ENCODE measurements at regions not wholly inside any gene's neighbourhood (a gene's known extent, or its start where the extent isn't known, plus 50 kb on each side); places are given as distances from the start of the nearest gene placed in this dataset.

DNA sequence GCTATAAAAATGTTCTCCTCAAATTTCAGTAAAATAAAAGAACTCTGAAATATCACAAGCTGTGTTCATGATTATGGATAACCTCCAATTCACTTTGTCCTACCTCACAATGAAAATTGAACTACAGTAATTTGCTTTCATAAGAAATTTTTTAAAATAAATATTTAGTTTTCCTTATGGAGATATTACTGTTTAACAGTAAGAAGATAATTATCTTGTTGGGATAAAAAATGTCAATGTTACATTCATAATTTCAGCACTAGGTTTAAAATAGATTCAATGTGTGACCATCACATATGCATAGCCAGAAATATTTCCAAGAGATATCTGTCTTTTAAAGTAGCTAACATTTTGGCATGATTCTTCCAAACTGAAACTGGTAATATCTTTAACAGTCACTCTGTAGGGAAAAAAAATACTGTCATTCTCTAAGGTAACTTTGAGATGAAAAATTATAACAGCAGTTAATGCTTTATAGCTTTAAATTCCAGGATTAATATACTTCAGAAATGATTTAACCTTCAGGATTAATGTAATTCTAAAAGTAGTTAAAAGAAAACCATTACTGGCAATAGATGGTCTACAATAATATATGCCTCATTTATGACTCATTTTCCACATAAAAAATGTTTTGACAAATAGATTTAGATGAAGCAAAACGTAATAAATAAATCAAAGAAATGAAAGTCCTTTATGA lies 91.3 kb downstream of the SPRY2 start:
- Histone ChIP-seq H4K20me1 (ENCODE audit: control insufficient read depth, insufficient read depth) (no peaks in the 10 kb centered on the region), H3K79me2 (ENCODE audit: control insufficient read depth, insufficient read depth, low read length) (no peaks in the 10 kb centered on the region), H3K27ac (ENCODE audit: control insufficient read depth, insufficient read depth) (no peak overlapping the region), H3K9ac (ENCODE audit: control insufficient read depth, insufficient read depth, low read length) (no peak overlapping the region), H3K9me3 (replicated peaks; ENCODE audit: control insufficient read depth, insufficient read depth, low read length) (no peaks in the 10 kb centered on the region), H2AFZ (ENCODE audit: control insufficient read depth, low read depth, low read length) (no peak overlapping the region), H3K4me3 (no peak overlapping the region), H3K36me3 (ENCODE audit: control insufficient read depth in 2 of 2, insufficient read depth in 2 of 2, low read length in 1 of 2) (no peaks in the 10 kb centered on the region), H3K4me2 (ENCODE audit: control insufficient read depth, insufficient read depth) (no peak overlapping the region), H3K27me3 (replicated peaks in 1 of 2; ENCODE audit: control insufficient read depth in 2 of 2, insufficient read depth in 2 of 2, low read length in 1 of 2) (no peaks in the 10 kb centered on the region), H3K4me1 (ENCODE audit: control insufficient read depth, insufficient read depth, low read length) (no peaks in the 10 kb centered on the region)
- POLR2A ChIA-PET = interaction anchor here (2.0 kb wide), 1 partner anchor 14 kb away, joined by 7 read pairs; no protein-coding TSS in a partner anchor
- 4% methylated on average over 1 of the region's 1 CpG for WGBS (ENCODE audit: insufficient coverage, insufficient replicate concordance, low lambda C conversion rate, missing lambda C conversion rate)
- intact Hi-C loops (cut with micrococcal nuclease; ENCODE audit: unreplicated experiment) (loop anchor here (5.0 to 10.0 kb wide), 2 partner anchors 212 to 435 kb away; no protein-coding TSS in a partner anchor), in situ Hi-C loops (cut with MboI) (no loop called here)
- DNase-seq (ENCODE audit: low read depth, low spot score) (no peak), FAIRE-seq (no peak), ATAC-seq (no peak)
- SMC1A ChIA-PET (ENCODE audit: uncharacterized antibody, unreplicated experiment) = interaction anchor here (0.9 to 6.8 kb wide), 10 partner anchors 8 to 201 kb away, joined by 3 to 66 read pairs (median 4); no protein-coding TSS in a partner anchor
- RAD21 ChIA-PET (ENCODE audit: unreplicated experiment) = interaction anchor here (0.7 to 2.3 kb wide), 4 partner anchors 12 to 91 kb away, joined by 4 to 13 read pairs (median 6); partner anchors contain the start of gene SPRY2
- CTCF ChIA-PET = interaction anchor here (0.5 to 2.1 kb wide), 7 partner anchors 10 to 571 kb away, joined by 3 to 5 read pairs (median 3); no protein-coding TSS in a partner anchor
- BruUV-seq (replicated peaks) = no TSS peak
- TF ChIP-seq, protein P1, sequence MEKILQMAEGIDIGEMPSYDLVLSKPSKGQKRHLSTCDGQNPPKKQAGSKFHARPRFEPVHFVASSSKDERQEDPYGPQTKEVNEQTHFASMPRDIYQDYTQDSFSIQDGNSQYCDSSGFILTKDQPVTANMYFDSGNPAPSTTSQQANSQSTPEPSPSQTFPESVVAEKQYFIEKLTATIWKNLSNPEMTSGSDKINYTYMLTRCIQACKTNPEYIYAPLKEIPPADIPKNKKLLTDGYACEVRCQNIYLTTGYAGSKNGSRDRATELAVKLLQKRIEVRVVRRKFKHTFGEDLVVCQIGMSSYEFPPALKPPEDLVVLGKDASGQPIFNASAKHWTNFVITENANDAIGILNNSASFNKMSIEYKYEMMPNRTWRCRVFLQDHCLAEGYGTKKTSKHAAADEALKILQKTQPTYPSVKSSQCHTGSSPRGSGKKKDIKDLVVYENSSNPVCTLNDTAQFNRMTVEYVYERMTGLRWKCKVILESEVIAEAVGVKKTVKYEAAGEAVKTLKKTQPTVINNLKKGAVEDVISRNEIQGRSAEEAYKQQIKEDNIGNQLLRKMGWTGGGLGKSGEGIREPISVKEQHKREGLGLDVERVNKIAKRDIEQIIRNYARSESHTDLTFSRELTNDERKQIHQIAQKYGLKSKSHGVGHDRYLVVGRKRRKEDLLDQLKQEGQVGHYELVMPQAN (conservative IDR thresholded peaks at IDR 0.05) = no peak
- TF ChIP-seq BRCA1 (IDR thresholded peaks at IDR 0.05; ENCODE audit: low read depth, low read length) (no peak), RAD51 (IDR thresholded peaks at IDR 0.05) (no peak), RBBP5 (conservative IDR thresholded peaks at IDR 0.05) (no peak), TCF12 (IDR thresholded peaks at IDR 0.05; ENCODE audit: low read depth, low read length) (no peak), ATF7 (IDR thresholded peaks at IDR 0.05; ENCODE audit: low read depth) (no peak), RCOR1 (conservative IDR thresholded peaks at IDR 0.05; ENCODE audit: low read depth, low read length) (no peak), SIX5 (IDR thresholded peaks at IDR 0.05; ENCODE audit: low read depth, low read length, severe bottlenecking) (no peak), KLF5 (IDR thresholded peaks at IDR 0.05; ENCODE audit: partially characterized antibody) (no peak), NR2F1 (conservative IDR thresholded peaks at IDR 0.05) (no peak), YBX1 (IDR thresholded peaks at IDR 0.05) (no peak), ZNF24 (IDR thresholded peaks at IDR 0.05) (no peak), EGR1 (IDR thresholded peaks at IDR 0.05; ENCODE audit: borderline replicate concordance in 1 of 2, low read depth in 2 of 2, low read length in 2 of 2) (no peak)

Data from GM12878 (cell line).